GM13976 (cell line): ENCODE measurements at regions not wholly inside any gene's neighbourhood (a gene's known extent, or its start where the extent isn't known, plus 50 kb on each side); places are given as distances from the start of the nearest gene placed in this dataset.
"Not testable (repeated sequence)": the region's sequence is repeated elsewhere in the genome, so short reads cannot be mapped to it uniquely, and the experiment has no call there.

Experiments used
- DNase-seq: peaks from one replicate; pipeline ENCODE4 v3.0.0; 2012; ENCODE audit warnings: low spot score
- in situ Hi-C: fragments of 300-500 bp; cut with MboI; formaldehyde crosslinking; loops from one replicate; pipeline ENCODE4 v1.12.0; 2022; ENCODE audit warnings: low sequenced_read_pairs, mixed read lengths, inconsistent platforms; ENCODE audit not compliant: unreplicated experiment
- TF ChIP-seq, protein P1 (sequence below): IDR thresholded peaks from 2 replicates; pipeline ENCODE4 v1.5.1; 2012; ENCODE audit warnings: borderline replicate concordance, mild to moderate bottlenecking; ENCODE audit not compliant: insufficient read depth; ENCODE audit errors: extremely low read depth, missing control alignments, control extremely low read depth

DNA sequence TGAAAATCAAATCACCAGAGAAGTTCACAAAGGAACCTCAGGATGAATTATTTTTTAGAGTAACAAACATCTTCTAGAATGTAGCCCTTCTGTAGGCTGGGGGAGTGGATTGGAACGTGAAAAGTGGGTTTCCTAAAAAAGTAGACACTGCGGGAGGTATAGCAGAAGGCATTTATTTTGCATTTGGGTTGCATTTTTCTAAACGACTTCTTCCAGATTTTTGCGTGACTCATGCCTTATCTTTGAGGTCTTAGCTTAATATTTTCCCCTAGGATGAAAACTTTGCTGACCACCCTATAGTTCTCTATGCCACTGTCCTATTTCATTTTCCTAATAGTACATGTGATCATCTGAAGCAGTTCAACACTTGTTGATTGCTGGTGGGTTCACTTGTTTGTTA, 112.7 kb upstream of the JCAD start:
- DNase-seq = no peak
- in situ Hi-C loops = no loop called here
- TF ChIP-seq, protein P1, sequence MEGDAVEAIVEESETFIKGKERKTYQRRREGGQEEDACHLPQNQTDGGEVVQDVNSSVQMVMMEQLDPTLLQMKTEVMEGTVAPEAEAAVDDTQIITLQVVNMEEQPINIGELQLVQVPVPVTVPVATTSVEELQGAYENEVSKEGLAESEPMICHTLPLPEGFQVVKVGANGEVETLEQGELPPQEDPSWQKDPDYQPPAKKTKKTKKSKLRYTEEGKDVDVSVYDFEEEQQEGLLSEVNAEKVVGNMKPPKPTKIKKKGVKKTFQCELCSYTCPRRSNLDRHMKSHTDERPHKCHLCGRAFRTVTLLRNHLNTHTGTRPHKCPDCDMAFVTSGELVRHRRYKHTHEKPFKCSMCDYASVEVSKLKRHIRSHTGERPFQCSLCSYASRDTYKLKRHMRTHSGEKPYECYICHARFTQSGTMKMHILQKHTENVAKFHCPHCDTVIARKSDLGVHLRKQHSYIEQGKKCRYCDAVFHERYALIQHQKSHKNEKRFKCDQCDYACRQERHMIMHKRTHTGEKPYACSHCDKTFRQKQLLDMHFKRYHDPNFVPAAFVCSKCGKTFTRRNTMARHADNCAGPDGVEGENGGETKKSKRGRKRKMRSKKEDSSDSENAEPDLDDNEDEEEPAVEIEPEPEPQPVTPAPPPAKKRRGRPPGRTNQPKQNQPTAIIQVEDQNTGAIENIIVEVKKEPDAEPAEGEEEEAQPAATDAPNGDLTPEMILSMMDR = no peak

DNA sequence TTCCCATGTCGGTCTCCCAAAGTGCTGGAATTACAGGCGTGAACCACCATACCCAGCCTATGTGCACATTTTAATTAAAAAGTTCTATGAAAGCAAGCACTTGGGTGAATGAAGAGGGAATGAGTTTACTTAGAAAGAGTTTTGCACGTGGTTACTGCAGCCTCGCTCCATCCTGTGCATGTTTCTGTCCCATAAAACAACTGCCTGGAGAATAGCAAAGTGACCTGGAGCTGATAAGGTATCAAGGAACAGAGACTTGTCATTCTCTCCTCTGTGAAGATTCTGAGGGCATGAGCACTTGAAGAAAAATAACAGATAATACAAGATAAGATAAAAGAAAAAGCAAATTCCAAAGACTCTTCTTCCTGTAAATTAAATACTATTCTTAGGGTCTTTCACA, 112.2 kb upstream of the JCAD start:
- TF ChIP-seq, protein P1 = no peak
- in situ Hi-C loops = no loop called here

GRCh38 chr10:30170814-30171213, 111.4 kb upstream of the JCAD start:
- in situ Hi-C loops = no loop called here
- no peak for DNase-seq

More for the DNA sequence above, 112.2 kb upstream of the JCAD start:
- DNase-seq = no peak

GRCh38 chr10:30170146-30170545, 110.8 kb upstream of the JCAD start:
- TF ChIP-seq, protein P1 = no peak

More at GRCh38 chr10:30170814-30171213, 111.4 kb upstream of the JCAD start:
- TF ChIP-seq, protein P1 = no peak

GRCh38 chr10:30169342-30169741, 110.0 kb upstream of the JCAD start:
- in situ Hi-C loops = no loop called here
- no peak for DNase-seq
- TF ChIP-seq, protein P1 = no peak

More at GRCh38 chr10:30170146-30170545, 110.8 kb upstream of the JCAD start:
- in situ Hi-C loops = no loop called here
- no peak for DNase-seq

DNA sequence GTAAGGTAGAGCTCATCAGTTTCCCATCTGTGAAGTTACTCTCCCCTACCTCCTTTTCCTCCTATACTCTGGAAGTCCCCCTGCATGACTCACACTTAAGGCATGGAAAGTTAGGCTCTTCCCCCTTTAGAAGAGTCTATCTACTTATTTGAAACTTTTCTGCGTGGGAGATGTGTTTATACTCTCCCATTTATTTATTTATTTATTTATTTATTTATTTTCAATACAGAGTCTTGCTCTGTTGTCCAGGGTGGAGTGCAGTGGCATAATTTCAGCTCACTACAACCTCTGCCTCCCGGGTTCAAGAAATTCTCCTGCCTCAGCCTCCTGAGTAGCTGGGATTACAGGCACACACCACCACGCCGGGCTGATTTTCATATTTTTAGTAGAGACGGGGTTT, 107.5 kb upstream of the JCAD start:
- TF ChIP-seq, protein P1 = no peak
- DNase-seq = no peak
- in situ Hi-C loops = no loop called here

DNA sequence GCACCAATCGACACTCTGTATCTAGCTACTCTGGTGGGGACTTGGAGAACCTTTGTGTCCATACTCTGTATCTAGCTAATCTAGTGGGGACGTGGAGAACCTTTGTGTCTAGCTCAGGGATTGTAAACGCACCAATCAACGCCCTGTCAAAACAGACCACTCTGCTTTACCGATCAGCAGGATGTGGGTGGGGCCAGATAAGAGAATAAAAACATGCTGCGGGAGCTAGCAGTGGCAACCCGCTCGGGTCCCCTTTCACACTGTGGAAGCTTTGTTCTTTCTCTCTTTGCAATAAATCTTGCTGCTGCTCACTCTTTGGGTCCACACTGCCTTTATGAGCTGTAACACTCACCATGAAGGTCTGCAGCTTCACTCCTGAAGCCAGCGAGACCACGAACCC, 104.0 kb upstream of the JCAD start:
- DNase-seq, in situ Hi-C loops: not testable (repeated sequence)

DNA sequence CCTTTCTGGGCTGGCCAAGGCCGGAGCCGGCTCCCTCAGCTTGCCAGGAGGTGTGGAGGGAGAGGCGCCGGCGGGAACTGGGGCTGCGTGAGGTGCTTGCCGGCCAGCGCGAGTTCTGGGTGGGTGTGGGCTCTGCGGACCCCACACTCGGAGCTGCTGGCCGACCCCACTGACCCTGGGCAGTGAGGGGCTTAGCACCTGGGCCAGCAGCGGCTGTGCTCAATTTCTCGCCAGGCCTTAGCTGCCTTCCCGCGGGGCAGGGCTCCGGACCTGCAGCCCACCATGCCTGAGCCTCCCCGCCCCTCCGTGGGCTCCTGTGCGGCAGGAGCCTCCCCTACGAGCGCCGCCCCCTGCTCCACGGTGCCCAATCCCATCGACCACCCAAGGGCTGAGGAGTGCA, 103.4 kb upstream of the JCAD start:
- DNase-seq, in situ Hi-C loops: not testable (repeated sequence)
